CD4-positive, alpha-beta T cell treated with Interleukin-17A for 4 hours (primary cell): ENCODE measurements at regions not wholly inside any gene's neighbourhood (a gene's known extent, or its start where the extent isn't known, plus 50 kb on each side); places are given as distances from the start of the nearest gene placed in this dataset.

Source experiments
- DNase-seq: peaks from one replicate; pipeline ENCODE4 v3.0.0-alpha.2; 2020; ENCODE audit warnings: mixed read lengths

DNA sequence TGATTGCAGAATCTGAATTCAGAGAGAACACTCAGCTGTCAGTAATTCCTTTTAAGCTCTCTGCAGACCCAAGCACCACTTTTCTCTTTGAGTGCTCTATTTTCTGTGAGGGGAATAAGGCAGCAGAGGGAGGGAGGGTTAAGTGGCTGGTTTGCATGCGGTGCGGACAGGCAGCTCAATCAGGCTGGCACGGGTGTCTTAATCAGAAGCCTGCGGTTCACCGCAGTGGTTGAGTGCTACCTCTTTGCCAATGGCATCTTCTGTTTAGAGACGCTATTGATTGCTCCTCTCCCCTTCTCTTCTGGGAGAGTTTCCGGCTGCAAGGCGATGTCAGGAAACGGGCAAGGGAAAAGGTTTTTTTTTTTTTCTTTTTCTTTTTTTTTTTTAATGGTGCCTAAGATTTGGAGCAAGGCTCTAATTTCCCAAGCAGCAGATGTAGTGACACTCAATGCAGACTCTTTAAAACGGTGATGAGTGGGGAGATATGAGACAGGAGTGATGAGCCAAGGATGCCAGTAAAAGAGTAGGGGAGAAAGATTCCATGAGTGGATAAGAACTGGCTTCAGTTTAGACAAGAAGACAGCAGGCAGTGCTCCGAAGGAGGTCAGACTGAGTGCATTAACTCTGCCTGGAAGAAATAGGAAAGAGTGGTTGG, 533.7 kb upstream of the SEL1L start:
- no peak for DNase-seq

GRCh38 chr14:82070040-82070439, 536.4 kb upstream of the SEL1L start:
- DNase-seq: no peak

- no peak for DNase-seq
Measured at GRCh38 chr14:82070753-82071152, 537.1 kb upstream of the SEL1L start.

GRCh38 chr14:82073547-82073946, 539.9 kb upstream of the SEL1L start:
- no peak for DNase-seq

GRCh38 chr14:82075566-82075965, 541.9 kb upstream of the SEL1L start:
- no peak for DNase-seq

DNA sequence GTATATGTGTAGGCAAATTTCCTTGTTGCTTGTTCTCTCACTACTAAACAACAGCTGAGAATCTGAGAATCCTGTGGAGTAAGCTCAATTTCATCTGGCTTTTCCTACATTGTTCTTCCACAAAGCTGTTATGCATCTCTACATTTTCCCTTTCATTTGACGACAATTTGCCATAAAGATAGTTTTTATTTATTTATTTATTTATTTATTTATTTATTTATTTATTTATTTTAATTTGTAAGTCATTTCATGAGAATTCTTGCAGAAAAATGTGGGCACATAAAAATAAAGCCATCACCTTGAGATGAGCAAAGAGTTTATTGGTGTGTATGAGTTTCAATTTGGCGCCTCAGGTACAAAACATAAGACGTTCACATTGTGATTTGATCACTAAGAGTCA, 545.9 kb upstream of the SEL1L start:
- DNase-seq: no peak

- no peak for DNase-seq
Measured at GRCh38 chr14:82080370-82080769, 546.7 kb upstream of the SEL1L start.

DNA sequence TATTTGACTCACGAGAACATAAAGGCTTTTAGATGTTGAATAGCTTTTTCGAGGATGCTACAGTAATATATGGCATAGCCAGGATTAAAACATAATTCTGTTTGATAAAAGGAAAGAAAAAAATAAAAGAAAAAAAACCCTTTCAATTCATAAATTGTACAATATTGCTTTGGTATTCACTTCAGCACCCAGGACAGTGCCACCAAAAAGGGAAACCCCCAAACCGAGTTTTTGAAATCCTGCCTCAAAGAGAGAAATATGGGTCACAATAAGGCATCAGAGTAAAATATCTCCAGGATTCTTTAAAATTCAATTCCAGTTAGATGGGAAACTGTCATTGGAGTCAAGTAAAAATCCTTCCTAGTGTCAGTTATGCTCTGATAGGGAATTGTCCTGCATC, 551.2 kb upstream of the SEL1L start:
- DNase-seq: no peak

DNA sequence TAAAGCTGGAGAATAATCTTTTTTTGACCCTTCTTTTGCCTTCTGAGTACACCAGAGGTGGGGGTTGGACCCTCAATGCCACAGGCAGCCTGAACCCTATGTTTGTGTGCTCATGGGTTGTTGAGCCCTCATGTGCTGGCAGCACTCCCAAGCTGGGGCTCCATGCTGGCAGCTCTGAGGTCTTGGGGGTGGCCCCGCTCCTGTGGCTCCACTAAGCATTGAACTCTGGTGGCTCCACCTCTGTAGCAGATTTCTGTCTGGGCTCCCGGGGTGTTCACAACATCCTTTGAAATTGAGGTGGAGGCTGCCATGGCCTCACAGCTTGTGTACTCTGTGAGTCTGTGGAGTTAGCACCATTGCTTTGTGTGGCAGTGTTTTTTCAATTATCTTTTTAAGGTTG, 557.4 kb upstream of the SEL1L start:
- no peak for DNase-seq

- no peak for DNase-seq
Measured at GRCh38 chr14:82094829-82095345, 561.2 kb upstream of the SEL1L start.

DNA sequence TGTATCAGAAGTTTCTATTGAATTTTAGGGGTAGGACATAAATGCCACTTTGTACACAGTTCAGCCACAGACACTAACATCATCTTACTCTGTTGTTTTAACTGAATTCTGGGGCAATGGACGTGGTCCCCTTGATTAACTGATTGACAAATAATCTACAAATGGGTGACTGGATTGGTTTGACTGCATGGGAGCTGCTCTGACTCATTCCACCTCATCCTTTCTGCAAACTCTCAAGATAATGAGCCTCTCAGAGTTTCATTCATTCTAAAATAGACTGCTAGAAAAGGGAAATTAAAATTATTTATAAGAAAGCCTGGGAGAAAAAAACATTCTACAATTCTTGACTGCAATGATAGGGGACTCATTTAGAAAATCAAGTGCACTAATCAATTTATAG, 570.4 kb upstream of the SEL1L start:
- no peak for DNase-seq

GRCh38 chr14:82112210-82112839, 578.7 kb upstream of the SEL1L start:
- DNase-seq: no peak

DNA sequence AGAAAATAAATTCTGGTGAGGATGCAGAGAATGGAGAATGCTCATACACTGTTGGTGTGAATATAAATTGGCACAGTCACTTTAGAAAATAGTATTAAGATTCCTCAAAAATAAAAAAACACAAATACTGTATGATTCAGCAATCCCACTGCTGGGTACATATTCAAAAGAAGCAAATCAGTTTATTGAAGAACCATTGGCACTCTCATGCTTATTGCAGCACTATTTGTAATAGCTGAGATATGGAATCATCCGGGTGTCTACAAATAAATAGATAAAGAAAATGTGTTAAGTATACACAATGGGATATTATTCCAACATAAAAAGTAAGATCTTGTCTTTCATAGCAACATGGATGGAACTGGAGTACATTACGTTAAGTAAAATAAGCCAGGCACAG, 579.4 kb upstream of the SEL1L start:
- no peak for DNase-seq

GRCh38 chr14:82113710-82114109, 580.1 kb upstream of the SEL1L start:
- DNase-seq: no peak

- DNase-seq: no peak
Measured at GRCh38 chr14:82116721-82117120, 583.1 kb upstream of the SEL1L start.

GRCh38 chr14:82122655-82123054, 589.0 kb upstream of the SEL1L start:
- DNase-seq: no peak

DNA sequence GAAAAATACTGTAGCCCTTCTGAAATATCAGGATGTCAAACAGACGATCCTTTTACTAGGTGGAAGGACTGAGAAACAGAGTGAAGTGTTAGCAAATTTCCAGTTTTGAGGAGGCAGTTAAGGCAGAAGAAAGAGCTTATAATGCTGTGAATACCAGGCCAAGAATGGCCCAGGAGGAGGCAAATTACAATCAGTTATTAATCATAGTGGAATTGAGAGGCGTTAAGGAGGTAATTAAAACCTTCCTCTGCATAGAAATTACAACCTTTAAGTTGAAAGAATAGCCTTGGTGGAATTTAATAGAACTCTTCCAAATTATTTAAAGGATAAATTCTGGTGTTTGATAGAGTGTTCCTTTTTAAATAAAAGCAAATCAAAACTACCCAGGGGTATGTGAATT, 590.9 kb upstream of the SEL1L start:
- DNase-seq: no peak

- DNase-seq: no peak
Measured at GRCh38 chr14:82126006-82126405, 592.4 kb upstream of the SEL1L start.

DNA sequence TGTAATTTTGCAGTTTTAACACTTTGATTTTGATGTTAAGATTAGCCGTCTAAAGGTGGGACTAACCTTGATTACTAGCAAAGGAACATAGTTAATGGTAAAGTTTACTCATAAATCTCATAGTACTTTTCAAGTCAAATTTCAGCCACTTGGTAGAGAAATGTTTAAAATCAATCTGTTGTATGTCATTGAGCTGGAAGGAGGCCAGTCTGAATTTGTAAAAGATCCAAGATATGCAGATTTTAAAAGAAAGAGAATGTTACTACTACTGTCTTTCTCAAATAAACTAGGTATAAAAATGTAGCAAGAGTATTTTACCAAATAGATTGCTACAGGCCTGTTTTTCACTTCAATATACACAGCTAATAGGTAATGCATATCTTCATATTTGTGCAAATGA, 600.8 kb upstream of the SEL1L start:
- DNase-seq: no peak

- DNase-seq: no peak
Measured at GRCh38 chr14:82138431-82138830, 604.8 kb upstream of the SEL1L start.

DNA sequence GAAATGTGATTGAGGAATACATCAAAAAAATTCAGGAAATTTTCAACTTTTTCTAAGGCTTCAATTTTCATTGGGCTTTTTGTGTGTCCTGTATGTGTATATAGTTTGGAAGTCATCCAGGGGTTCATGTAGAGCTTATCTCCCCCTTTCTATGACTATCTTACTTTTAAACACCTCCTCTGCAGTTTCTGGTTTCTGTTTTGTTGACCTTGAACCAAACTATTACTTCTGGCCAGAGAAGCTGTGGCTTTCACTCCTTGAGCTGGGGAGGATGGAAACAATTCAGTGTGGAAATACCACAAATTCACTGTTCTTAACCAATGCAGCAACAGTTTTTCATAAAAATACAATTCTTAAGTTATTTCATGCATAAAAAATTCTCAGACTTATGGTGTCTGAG, 613.2 kb upstream of the SEL1L start:
- no peak for DNase-seq

DNA sequence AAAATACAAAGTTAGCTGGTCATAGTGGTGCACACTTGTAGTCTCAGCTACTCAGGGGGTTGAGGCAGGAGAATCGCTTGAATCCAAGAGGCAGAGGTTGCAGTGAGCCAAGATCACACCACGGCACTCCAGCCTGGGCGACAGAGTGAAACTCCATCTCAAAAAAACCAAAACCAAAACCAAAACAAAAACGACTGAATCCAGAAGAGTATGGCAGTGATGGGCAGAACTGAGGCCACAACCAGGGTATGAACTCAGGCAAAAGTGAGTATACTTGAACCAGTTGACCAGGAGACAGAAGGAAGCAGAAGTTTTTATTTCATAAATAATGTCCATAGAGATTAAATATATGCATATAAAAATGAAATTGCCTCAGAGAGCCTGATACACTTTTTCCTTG, 620.0 kb upstream of the SEL1L start:
- no peak for DNase-seq

GRCh38 chr14:82159624-82160023, 626.0 kb upstream of the SEL1L start:
- no peak for DNase-seq

GRCh38 chr14:82180139-82180538, 646.5 kb upstream of the SEL1L start:
- DNase-seq: no peak

DNA sequence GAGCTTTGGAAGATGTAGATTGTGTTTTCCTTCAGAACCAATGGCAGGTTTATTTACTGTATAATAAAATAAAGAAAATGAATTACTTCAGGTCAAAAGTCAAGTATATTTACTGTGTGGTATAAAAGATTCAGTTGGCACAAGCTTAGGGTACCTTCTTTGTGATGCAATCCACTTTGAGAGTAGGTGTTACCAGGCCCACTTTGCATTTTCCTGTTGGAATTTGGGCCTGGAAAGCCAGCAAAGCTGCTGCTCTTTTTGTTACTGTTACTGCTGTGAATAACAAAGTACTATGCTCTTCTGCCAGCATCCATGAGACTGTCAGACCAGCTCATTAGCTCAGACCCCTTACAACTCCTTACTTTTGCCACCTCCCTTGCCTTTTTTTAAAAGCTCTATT, 649.0 kb upstream of the SEL1L start:
- no peak for DNase-seq
